B cell (primary cell): ENCODE measurements at regions not wholly inside any gene's neighbourhood (a gene's known extent, or its start where the extent isn't known, plus 50 kb on each side); places are given as distances from the start of the nearest gene placed in this dataset.

Experiments
- ATAC-seq: fragments of 200-7000 bp; cut with Tn5 transposase; one replicate; pipeline ENCODE4 v1.10.0; 2021; ENCODE audit warnings: low read depth, mild to moderate bottlenecking, moderate number of reproducible peaks, moderate library complexity
- CTCF ChIA-PET: fragments of 350-600 bp; sonication (Branson Sonifier 250); formaldehyde crosslinking; loops from one replicate; lab custom pipeline; 2021; ENCODE audit warnings: antibody characterized with exemption, inconsistent platforms; lab: Charles Lee
- POLR2A ChIA-PET: fragments of 350-600 bp; sonication (Branson Sonifier 250); formaldehyde crosslinking; loops from one replicate; lab custom pipeline; 2021; ENCODE audit warnings: antibody characterized with exemption; lab: Charles Lee
- DNase-seq: peaks from one replicate; pipeline ENCODE4 v3.0.0; 2013
- H2AFZ ChIP-seq: 2 replicates; pipeline ENCODE4 v1.6.1; 2012; ENCODE audit warnings: mild to moderate bottlenecking, low read depth, low read length; ENCODE audit not compliant: insufficient read depth, poor library complexity, severe bottlenecking
- H3K27ac ChIP-seq, 2 donors: 1 replicate in 1 of 2; 2 replicates in 1 of 2; pipeline ENCODE4 v1.5.1; 2012 to 2013; ENCODE audit warnings: low read length in 2 of 2, mild to moderate bottlenecking in 2 of 2, moderate library complexity in 1 of 2
- H3K27me3 ChIP-seq, 4 experiments: fragments of 200-600 bp in 1 of 4; sonication (generic) in 1 of 4; replicated peaks in 1 of 4; 1 replicate in 2 of 4; 2 replicates in 2 of 4; pipeline versions ENCODE4 v1.6.1 to v1.7.0; 2013 to 2016; ENCODE audit warnings: low read length in 3 of 4, mild to moderate bottlenecking in 2 of 4, mixed read lengths in 1 of 4, moderate library complexity in 1 of 4; ENCODE audit not compliant: insufficient read depth in 4 of 4, control insufficient read depth in 3 of 4; ENCODE audit errors: control extremely low read depth in 1 of 4
- H3K36me3 ChIP-seq, 2 experiments: replicated peaks in 1 of 2; 1 replicate in 1 of 2; 2 replicates in 1 of 2; pipeline versions ENCODE4 v1.6.1 to v1.7.1; 2013; ENCODE audit warnings: low read length in 1 of 2; ENCODE audit not compliant: insufficient read depth in 2 of 2, control insufficient read depth in 1 of 2; ENCODE audit errors: control extremely low read depth in 1 of 2, extremely low read depth in 1 of 2
- H3K4me1 ChIP-seq, 2 donors: fragments of 200-600 bp in 1 of 2; sonication (generic) in 1 of 2; 1 replicate in 1 of 2; 2 replicates in 1 of 2; pipeline versions ENCODE4 v1.5.1 to v1.6.1; 2013 to 2017; ENCODE audit warnings: low read length in 2 of 2; ENCODE audit not compliant: control insufficient read depth in 2 of 2, insufficient read depth in 2 of 2
- H3K4me2 ChIP-seq: replicated peaks from 2 replicates; pipeline ENCODE3; 2012; ENCODE audit warnings: mild to moderate bottlenecking, low read depth, low read length; ENCODE audit not compliant: poor library complexity, severe bottlenecking
- H3K4me3 ChIP-seq, 5 experiments: fragments of 200-600 bp in 1 of 5; sonication (generic) in 1 of 5; 1 replicate in 3 of 5; 2 replicates in 2 of 5; pipeline versions ENCODE4 v1.5.1 to v1.7.0; 2011 to 2016; ENCODE audit warnings: low read length in 4 of 5, mild to moderate bottlenecking in 4 of 5, low read depth in 2 of 5, control low read depth in 1 of 5, moderate library complexity in 1 of 5; ENCODE audit not compliant: insufficient read depth in 1 of 5; ENCODE audit errors: control extremely low read depth in 1 of 5, extremely low read depth in 1 of 5
- H3K79me2 ChIP-seq: fragments of 200-600 bp; sonication (generic); one replicate; pipeline ENCODE4 v1.6.0; 2016; ENCODE audit warnings: low read length; ENCODE audit not compliant: control insufficient read depth, insufficient read depth
- H3K9ac ChIP-seq: fragments of 200-600 bp; sonication (generic); 2 replicates; pipeline ENCODE4 v1.6.1; 2017; ENCODE audit warnings: mild to moderate bottlenecking, low read length, moderate library complexity
- H3K9me3 ChIP-seq, 3 donors: one replicate each; pipeline versions ENCODE4 v1.6.1 to v1.7.1; 2013; ENCODE audit warnings: low read length in 2 of 3; ENCODE audit not compliant: control insufficient read depth in 2 of 3, insufficient read depth in 1 of 3; ENCODE audit errors: control extremely low read depth in 1 of 3
- H4K20me1 ChIP-seq: 2 replicates; pipeline ENCODE4 v1.6.0; 2012; ENCODE audit warnings: mild to moderate bottlenecking, low read length; ENCODE audit not compliant: insufficient read depth, control insufficient read depth, poor library complexity, severe bottlenecking
- H3K27ac Mint-ChIP-seq: one replicate; pipeline ENCODE4 v1.8.0; 2021; ENCODE audit warnings: mixed read lengths
- H3K27me3 Mint-ChIP-seq: one replicate; pipeline ENCODE4 v1.8.0; 2021; ENCODE audit warnings: mixed read lengths
- H3K4me1 Mint-ChIP-seq: one replicate; pipeline ENCODE4 v1.8.0; 2021; ENCODE audit warnings: mixed read lengths
- H3K4me3 Mint-ChIP-seq: one replicate; pipeline ENCODE4 v1.8.0; 2021; ENCODE audit warnings: mixed read lengths
- H3K9me3 Mint-ChIP-seq: one replicate; pipeline ENCODE4 v1.8.0; 2022; ENCODE audit warnings: mixed read lengths; ENCODE audit not compliant: insufficient read depth
- CTCF ChIP-seq: fragments of 200-600 bp; IDR thresholded peaks from one replicate; pipeline ENCODE4 v1.8.0; 2022; ENCODE audit warnings: antibody characterized with exemption, mild to moderate bottlenecking
- EZH2 ChIP-seq: IDR thresholded peaks from 2 replicates; pipeline ENCODE4 v1.6.1; 2012; ENCODE audit warnings: borderline replicate concordance, low read depth, mild to moderate bottlenecking, moderate library complexity, low read length; ENCODE audit not compliant: insufficient read depth, poor library complexity, severe bottlenecking
- WGBS: methylation state at CpG from one replicate; pipeline ENCODE4 v1.1.5; 2013; ENCODE audit warnings: missing lambda C conversion rate; ENCODE audit not compliant: insufficient coverage; 5-methylcytosine and 5-hydroxymethylcytosine counted together
- intact Hi-C: fragments of 100-400 bp; cut with micrococcal nuclease; formaldehyde crosslinking; loops from one replicate; pipeline ENCODE4 v1.10.0; 2022

GRCh38 chr16:54512467-54512995 lies 225.9 kb upstream of the IRX3 start:
- DNase-seq (no peak), ATAC-seq (no peak)
- Histone ChIP-seq H3K9me3 (peaks cover 0 to 2% (median 0%) of the 10 kb centered on the region in 3 donors), H3K27me3 (no peaks in the 10 kb centered on the region), H3K4me1 (no peaks in the 10 kb centered on the region), H3K9ac (no peak overlapping the region), H4K20me1 (no peaks in the 10 kb centered on the region), H3K4me2 (no peak overlapping the region), H3K4me3 (no peak overlapping the region), H3K27ac (no peak overlapping the region), H2AFZ (no peak overlapping the region), H3K36me3 (no peaks in the 10 kb centered on the region), H3K79me2 (no peaks in the 10 kb centered on the region)
- ChIA-PET POLR2A (no interaction called here), CTCF (no interaction called here)
- Mint-ChIP-seq H3K27ac (no peak overlapping the region), H3K27me3 (peaks cover 4% of the 10 kb centered on the region), H3K4me3 (no peak overlapping the region), H3K9me3 (no peaks in the 10 kb centered on the region), H3K4me1 (no peaks in the 10 kb centered on the region)
- no peak for TF ChIP-seq CTCF
- no peak for TF ChIP-seq EZH2
- intact Hi-C loops = no loop called here
- 94% methylated on average over 8 of the region's 16 CpGs for WGBS

- no peaks in the 10 kb centered on the region for H3K9me3 Mint-ChIP-seq
- Histone ChIP-seq H3K27me3 (no peaks in the 10 kb centered on the region), H3K27ac (no peak overlapping the region), H3K4me3 (no peak overlapping the region), H3K4me1 (no peaks in the 10 kb centered on the region), H3K4me2 (no peak overlapping the region), H4K20me1 (no peaks in the 10 kb centered on the region), H3K36me3 (no peaks in the 10 kb centered on the region), H3K9ac (no peak overlapping the region), H3K79me2 (no peaks in the 10 kb centered on the region), H2AFZ (no peak overlapping the region), H3K9me3 (peaks cover 0 to 2% (median 0%) of the 10 kb centered on the region in 3 donors)
- no peak overlapping the region for H3K4me3 Mint-ChIP-seq
- DNase-seq = no peak
- intact Hi-C loops = no loop called here
- H3K27me3 Mint-ChIP-seq = peaks cover 9% of the 10 kb centered on the region
- WGBS = 88% methylated on average over 2 of the region's 3 CpGs
- H3K27ac Mint-ChIP-seq = no peak overlapping the region
- no peak for ATAC-seq
- CTCF ChIA-PET = no interaction called here
- no peaks in the 10 kb centered on the region for H3K4me1 Mint-ChIP-seq
- TF ChIP-seq CTCF = no peak
- no peak for TF ChIP-seq EZH2
- POLR2A ChIA-PET = no interaction called here
These were observed 224.7 kb upstream of the IRX3 start for GRCh38 chr16:54511222-54511731.
